PC-3 (cell line): ENCODE measurements at regions not wholly inside any gene's neighbourhood (a gene's known extent, or its start where the extent isn't known, plus 50 kb on each side); places are given as distances from the start of the nearest gene placed in this dataset.

Experiments used
- EZH2 ChIP-seq: fragments of 300-600 bp; sonication (generic); IDR thresholded peaks from one replicate; pipeline ENCODE4 v1.6.1; 2017; ENCODE audit warnings: antibody characterized with exemption, mild to moderate bottlenecking, low read length; ENCODE audit not compliant: unreplicated experiment
- TF ChIP-seq, protein P1 (sequence below): fragments of 300-600 bp; sonication (generic); conservative IDR thresholded peaks from 2 replicates; pipeline ENCODE4 v1.5.1; 2017; ENCODE audit warnings: antibody characterized with exemption, low read depth, mild to moderate bottlenecking, low read length

DNA sequence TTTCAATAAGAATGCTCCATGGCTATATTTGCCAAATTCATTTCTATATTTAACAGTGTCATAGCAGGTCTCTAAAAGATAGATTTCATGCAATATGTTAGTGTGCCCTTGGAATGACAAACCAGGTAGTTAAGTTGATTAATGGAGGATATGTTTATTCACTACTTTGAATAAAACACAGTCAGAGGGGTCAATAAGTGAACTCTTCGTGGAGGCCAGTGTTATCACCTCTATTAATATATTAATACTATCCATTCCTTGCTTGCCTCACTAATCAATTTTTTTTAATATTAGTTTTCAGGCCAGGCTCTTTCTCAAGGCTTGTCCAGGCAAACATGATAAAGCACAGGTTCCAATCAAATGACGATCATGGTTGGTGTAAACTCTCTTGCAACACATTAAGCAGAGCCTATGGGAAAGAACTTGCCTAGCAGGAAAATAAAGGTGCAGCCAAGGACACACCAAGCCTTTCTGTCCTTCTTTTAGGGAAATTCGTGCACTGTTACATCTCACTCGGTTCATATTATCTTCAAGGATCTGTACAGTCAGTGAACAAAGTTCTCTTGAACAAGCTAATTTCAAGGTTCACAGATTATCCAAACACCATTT is 144.7 kb downstream of the DCK start:
- TF ChIP-seq, protein P1, sequence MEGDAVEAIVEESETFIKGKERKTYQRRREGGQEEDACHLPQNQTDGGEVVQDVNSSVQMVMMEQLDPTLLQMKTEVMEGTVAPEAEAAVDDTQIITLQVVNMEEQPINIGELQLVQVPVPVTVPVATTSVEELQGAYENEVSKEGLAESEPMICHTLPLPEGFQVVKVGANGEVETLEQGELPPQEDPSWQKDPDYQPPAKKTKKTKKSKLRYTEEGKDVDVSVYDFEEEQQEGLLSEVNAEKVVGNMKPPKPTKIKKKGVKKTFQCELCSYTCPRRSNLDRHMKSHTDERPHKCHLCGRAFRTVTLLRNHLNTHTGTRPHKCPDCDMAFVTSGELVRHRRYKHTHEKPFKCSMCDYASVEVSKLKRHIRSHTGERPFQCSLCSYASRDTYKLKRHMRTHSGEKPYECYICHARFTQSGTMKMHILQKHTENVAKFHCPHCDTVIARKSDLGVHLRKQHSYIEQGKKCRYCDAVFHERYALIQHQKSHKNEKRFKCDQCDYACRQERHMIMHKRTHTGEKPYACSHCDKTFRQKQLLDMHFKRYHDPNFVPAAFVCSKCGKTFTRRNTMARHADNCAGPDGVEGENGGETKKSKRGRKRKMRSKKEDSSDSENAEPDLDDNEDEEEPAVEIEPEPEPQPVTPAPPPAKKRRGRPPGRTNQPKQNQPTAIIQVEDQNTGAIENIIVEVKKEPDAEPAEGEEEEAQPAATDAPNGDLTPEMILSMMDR: no peak
- no peak for TF ChIP-seq EZH2
